Prostate gland (tissue), 2 donors: ENCODE measurements at regions not wholly inside any gene's neighbourhood (a gene's known extent, or its start where the extent isn't known, plus 50 kb on each side); places are given as distances from the start of the nearest gene placed in this dataset.

Experiments
- DNase-seq: peaks from one replicate; pipeline ENCODE4 v3.0.0-alpha.2; 2019; ENCODE audit warnings: low spot score
- H3K27ac ChIP-seq, 2 donors: fragments of 200-600 bp; sonication (generic); 2 replicates each; pipeline ENCODE4 v1.5.1; 2017 to 2019
- H3K27me3 ChIP-seq: fragments of 200-600 bp; sonication (generic); replicated peaks from 2 replicates; pipeline ENCODE4 v1.5.1; 2019; ENCODE audit not compliant: insufficient read depth
- H3K36me3 ChIP-seq, 2 donors: fragments of 200-600 bp; sonication (generic); 1 replicate in 1 of 2; 2 replicates in 1 of 2; pipeline versions ENCODE4 v1.5.1 to v1.8.1; 2017 to 2019
- H3K4me1 ChIP-seq: fragments of 200-600 bp; sonication (generic); replicated peaks from 2 replicates; pipeline ENCODE4 v1.5.1; 2019
- H3K4me3 ChIP-seq, 2 donors: fragments of 200-600 bp; sonication (generic); 2 replicates each; pipeline ENCODE4 v1.5.1; 2017 to 2019
- H3K9me3 ChIP-seq: fragments of 200-600 bp; sonication (generic); 2 replicates; pipeline ENCODE4 v1.5.1; 2017
- CTCF ChIP-seq, 4 experiments: fragments of 200-600 bp in 2 of 4; fragments of 450-650 bp in 2 of 4; sonication (generic) in 2 of 4; IDR thresholded peaks; 1 replicate in 3 of 4; 2 replicates in 1 of 4; pipeline ENCODE4 v1.5.1; 2016 to 2019; ENCODE audit warnings: antibody characterized with exemption in 4 of 4, mild to moderate bottlenecking in 2 of 4, moderate library complexity in 2 of 4
- POLR2A ChIP-seq: fragments of 450-650 bp; IDR thresholded peaks from one replicate; pipeline ENCODE4 v1.6.1; 2016; ENCODE audit warnings: antibody characterized with exemption, mild to moderate bottlenecking
- POLR2AphosphoS5 ChIP-seq: sonication (generic); formaldehyde crosslinking; IDR thresholded peaks from one replicate; pipeline ENCODE4 v1.6.1; 2017; ENCODE audit warnings: antibody characterized with exemption
- WGBS: methylation state at CpG from one replicate; pipeline ENCODE4 v1.1.5; 2018; 5-methylcytosine and 5-hydroxymethylcytosine counted together
- intact Hi-C: fragments of 100-400 bp; cut with DNase I; formaldehyde crosslinking; loops from one replicate; pipeline ENCODE4 v1.14.2; 2022

- Histone ChIP-seq H3K27ac (no peak overlapping the region), H3K36me3 (no peaks in the 10 kb centered on the region), H3K27me3 (no peaks in the 10 kb centered on the region), H3K9me3 (no peaks in the 10 kb centered on the region), H3K4me3 (no peak overlapping the region), H3K4me1 (no peaks in the 10 kb centered on the region)
- DNase-seq: no peak
- intact Hi-C loops: no loop called here
- TF ChIP-seq CTCF (IDR thresholded peaks at IDR 0.05) (no peak), POLR2AphosphoS5 (no peak), POLR2A (no peak)
- WGBS: 94% methylated on average over 4 of the region's 4 CpGs
Measured at GRCh38 chr6:44522871-44523270, 135.4 kb downstream of the CDC5L start.

- TF ChIP-seq CTCF (IDR thresholded peaks at IDR 0.05) (no peak), POLR2A (no peak), POLR2AphosphoS5 (no peak)
- intact Hi-C loops: no loop called here
- H3K4me3 ChIP-seq: no peak overlapping the region
- no peaks in the 10 kb centered on the region for H3K27me3 ChIP-seq
- no peak overlapping the region for H3K27ac ChIP-seq
- H3K4me1 ChIP-seq: no peaks in the 10 kb centered on the region
- DNase-seq: no peak
- WGBS: 64% methylated on average over 6 of the region's 6 CpGs
- no peaks in the 10 kb centered on the region for H3K36me3 ChIP-seq
- H3K9me3 ChIP-seq: no peaks in the 10 kb centered on the region
Measured at GRCh38 chr6:44524476-44525227, 137.1 kb downstream of the CDC5L start.

- no peak for TF ChIP-seq POLR2A
- no peak for TF ChIP-seq POLR2AphosphoS5
- no peak for TF ChIP-seq CTCF (IDR thresholded peaks at IDR 0.05)
- no peaks in the 10 kb centered on the region for H3K9me3 ChIP-seq
- H3K4me1 ChIP-seq: no peaks in the 10 kb centered on the region
- H3K4me3 ChIP-seq: no peak overlapping the region
- intact Hi-C loops: no loop called here
- 95% methylated on average over 9 of the region's 9 CpGs for WGBS
- no peak for DNase-seq
- H3K27me3 ChIP-seq: no peaks in the 10 kb centered on the region
- H3K36me3 ChIP-seq: no peaks in the 10 kb centered on the region
- no peak overlapping the region for H3K27ac ChIP-seq
Measured at GRCh38 chr6:44525761-44526351, 138.3 kb downstream of the CDC5L start.

- H3K27ac ChIP-seq: no peak overlapping the region
- no peaks in the 10 kb centered on the region for H3K4me1 ChIP-seq
- WGBS: 83% methylated on average over 6 of the region's 6 CpGs
- H3K9me3 ChIP-seq: no peaks in the 10 kb centered on the region
- no peak overlapping the region for H3K4me3 ChIP-seq
- no peak for TF ChIP-seq POLR2AphosphoS5
- TF ChIP-seq POLR2A: no peak
- no peak for TF ChIP-seq CTCF (IDR thresholded peaks at IDR 0.05)
- intact Hi-C loops: no loop called here
- no peak for DNase-seq
- no peaks in the 10 kb centered on the region for H3K27me3 ChIP-seq
- no peaks in the 10 kb centered on the region for H3K36me3 ChIP-seq
Measured at GRCh38 chr6:44527181-44527580, 139.7 kb downstream of the CDC5L start.
